Right lobe of liver (tissue), 6 donors: ENCODE measurements at regions not wholly inside any gene's neighbourhood (a gene's known extent, or its start where the extent isn't known, plus 50 kb on each side); places are given as distances from the start of the nearest gene placed in this dataset.

Experiments used
- ATAC-seq, 4 donors: fragments of 200-7000 bp; cut with Tn5 transposase; one replicate each; pipeline ENCODE4 v1.9.1; 2020; ENCODE audit warnings: mild to moderate bottlenecking in 4 of 4, moderate library complexity in 4 of 4
- DNase-seq, 3 donors: peaks; one replicate each; pipeline ENCODE4 v3.0.0-alpha.2; 2020
- H3K27ac ChIP-seq, 3 donors: fragments of 200-600 bp; one replicate each; pipeline ENCODE4 v1.8.0; 2022
- H3K27me3 ChIP-seq, 2 donors: fragments of 200-600 bp; one replicate each; pipeline ENCODE4 v1.8.0; 2022
- H3K36me3 ChIP-seq, 4 donors: fragments of 200-600 bp; sonication (generic) in 1 of 4; one replicate each; pipeline versions ENCODE4 v1.5.1 to v1.8.0; 2017 to 2022; ENCODE audit warnings: control low read depth in 1 of 4
- H3K4me1 ChIP-seq, 4 donors: fragments of 200-600 bp; sonication (generic) in 1 of 4; one replicate each; pipeline versions ENCODE4 v1.5.1 to v1.8.0; 2017 to 2022; ENCODE audit warnings: control low read depth in 1 of 4
- H3K4me3 ChIP-seq, 3 donors: fragments of 200-600 bp; one replicate each; pipeline ENCODE4 v1.8.0; 2022
- H3K9me3 ChIP-seq, 4 donors: fragments of 200-600 bp; sonication (generic) in 1 of 4; one replicate each; pipeline versions ENCODE4 v1.5.1 to v1.8.0; 2017 to 2022; ENCODE audit warnings: control low read depth in 1 of 4
- CTCF ChIP-seq, 4 donors: fragments of 200-600 bp in 3 of 4; fragments of 450-650 bp in 1 of 4; IDR thresholded peaks; one replicate each; pipeline versions ENCODE4 v1.5.1 to v1.8.0; 2016 to 2022; ENCODE audit warnings: antibody characterized with exemption in 4 of 4, mild to moderate bottlenecking in 2 of 4
- POLR2A ChIP-seq: fragments of 450-650 bp; IDR thresholded peaks from one replicate; pipeline ENCODE4 v1.6.1; 2017; ENCODE audit warnings: antibody characterized with exemption, mild to moderate bottlenecking
- WGBS: methylation state at CpG from one replicate; pipeline ENCODE4 v1.1.6; 2018; ENCODE audit warnings: low coverage, low lambda C conversion rate; ENCODE audit not compliant: insufficient coverage; ENCODE audit errors: missing lambda C conversion rate; 5-methylcytosine and 5-hydroxymethylcytosine counted together
- intact Hi-C, 2 donors: fragments of 100-400 bp; cut with DNase I; formaldehyde crosslinking; loops; one replicate each; pipeline versions ENCODE4 v1.11.2 to v1.14.1; 2022
- donor health status: DM: no; HTN: yes; CAD: no.
- donor health status: DM: no; HTN: no; CAD: no.
- donor health status: DM: no; HTN: no; CAD: no.
- donor health status: DM: no; HTN: yes; CAD: no.
- donor health status: DM: no; HTN: yes; CAD: no.

DNA sequence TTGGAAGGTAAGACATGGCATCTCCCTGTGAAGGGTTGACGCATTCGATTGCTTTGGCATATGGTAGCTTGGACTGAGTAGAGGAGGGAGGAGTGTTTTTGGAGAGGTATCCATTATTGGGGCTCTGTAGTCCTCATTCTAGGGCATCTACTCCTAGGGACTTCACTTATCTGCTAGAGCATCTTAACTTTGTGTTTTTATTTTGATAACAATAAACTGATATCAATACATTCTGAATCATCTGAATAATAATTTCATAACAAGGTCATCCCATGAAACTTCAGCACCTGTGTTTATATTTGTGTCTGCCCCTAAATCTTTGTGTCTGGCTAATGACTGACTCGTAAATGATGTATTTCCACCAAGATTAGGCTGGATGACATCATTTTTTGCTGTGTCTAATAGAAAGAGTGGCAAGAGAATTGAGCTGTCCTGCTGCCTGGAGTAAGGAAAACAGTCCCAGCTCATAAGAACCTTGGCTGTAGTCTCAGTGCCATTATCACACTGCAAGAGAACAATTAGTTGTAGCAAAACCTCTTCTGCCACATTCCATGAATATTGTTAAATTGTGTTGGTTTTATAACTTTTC lies 288.5 kb downstream of the PRL start:
- H3K27me3 ChIP-seq, result no peaks in the 10 kb centered on the region
- H3K4me3 ChIP-seq, result no peak overlapping the region
- TF ChIP-seq CTCF (IDR thresholded peaks at IDR 0.05) (no peak), POLR2A (no peak)
- no peak overlapping the region for H3K27ac ChIP-seq
- WGBS, result 53% methylated on average over 3 of the region's 3 CpGs
- H3K36me3 ChIP-seq, result no peaks in the 10 kb centered on the region
- ATAC-seq, result no peak
- H3K4me1 ChIP-seq, result no peaks in the 10 kb centered on the region
- DNase-seq, result no peak
- no peaks in the 10 kb centered on the region for H3K9me3 ChIP-seq
- intact Hi-C loops, result no loop called here

DNA sequence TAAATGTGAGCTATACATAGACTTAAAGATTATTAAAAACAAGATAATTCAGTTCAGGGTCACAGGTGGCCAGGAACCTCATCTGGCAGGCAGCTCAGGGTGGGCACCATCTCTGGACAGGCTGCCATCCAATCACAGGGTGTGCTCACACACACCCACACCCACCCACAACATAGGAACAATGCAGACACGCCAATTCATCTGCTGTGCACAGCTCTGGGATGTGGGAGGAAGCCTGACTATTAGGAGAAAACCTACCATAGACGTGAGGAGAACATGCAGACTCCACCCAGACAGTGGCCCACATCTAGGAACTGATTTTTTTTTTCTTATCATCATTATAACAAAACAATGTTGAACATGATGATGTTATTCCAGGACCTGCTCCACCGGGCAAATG lies 286.7 kb downstream of the PRL start:
- no peak overlapping the region for H3K4me3 ChIP-seq
- TF ChIP-seq POLR2A, result no peak
- no peak for TF ChIP-seq CTCF (IDR thresholded peaks at IDR 0.05)
- DNase-seq (no peak), ATAC-seq (no peak)
- intact Hi-C loops, result no loop called here
- no peak overlapping the region for H3K27ac ChIP-seq
- H3K27me3 ChIP-seq, result no peaks in the 10 kb centered on the region
- H3K36me3 ChIP-seq, result no peaks in the 10 kb centered on the region
- H3K9me3 ChIP-seq, result no peaks in the 10 kb centered on the region
- WGBS, result 57% methylated on average over 3 of the region's 3 CpGs
- no peaks in the 10 kb centered on the region for H3K4me1 ChIP-seq

DNA sequence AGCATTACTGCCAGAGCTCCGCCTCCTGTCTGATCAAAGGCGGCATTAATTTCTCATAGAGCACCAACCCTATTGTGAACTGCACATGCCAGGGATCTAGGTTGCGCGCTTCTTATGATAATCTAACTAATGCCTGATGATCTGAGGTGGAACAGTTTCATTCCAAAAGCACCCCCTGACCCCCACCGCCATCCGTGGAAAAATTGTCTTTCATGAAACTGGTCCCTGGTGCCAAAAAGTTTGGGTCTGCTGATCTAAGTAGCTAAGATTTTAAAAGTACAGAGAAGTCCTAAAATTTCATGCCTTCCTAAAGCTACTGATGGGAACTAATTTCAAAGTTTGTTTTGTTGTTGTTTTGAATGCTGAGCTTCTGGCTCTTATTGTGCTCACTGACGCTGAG lies 281.6 kb downstream of the PRL start:
- Histone ChIP-seq H3K27ac (no peak overlapping the region), H3K9me3 (no peaks in the 10 kb centered on the region), H3K36me3 (no peaks in the 10 kb centered on the region), H3K4me3 (no peak overlapping the region), H3K4me1 (no peaks in the 10 kb centered on the region), H3K27me3 (no peaks in the 10 kb centered on the region)
- intact Hi-C loops, result no loop called here
- ATAC-seq, result no peak
- no peak for DNase-seq
- 70% methylated on average over 2 of the region's 7 CpGs for WGBS
- TF ChIP-seq POLR2A (no peak), CTCF (IDR thresholded peaks at IDR 0.05) (no peak)

DNA sequence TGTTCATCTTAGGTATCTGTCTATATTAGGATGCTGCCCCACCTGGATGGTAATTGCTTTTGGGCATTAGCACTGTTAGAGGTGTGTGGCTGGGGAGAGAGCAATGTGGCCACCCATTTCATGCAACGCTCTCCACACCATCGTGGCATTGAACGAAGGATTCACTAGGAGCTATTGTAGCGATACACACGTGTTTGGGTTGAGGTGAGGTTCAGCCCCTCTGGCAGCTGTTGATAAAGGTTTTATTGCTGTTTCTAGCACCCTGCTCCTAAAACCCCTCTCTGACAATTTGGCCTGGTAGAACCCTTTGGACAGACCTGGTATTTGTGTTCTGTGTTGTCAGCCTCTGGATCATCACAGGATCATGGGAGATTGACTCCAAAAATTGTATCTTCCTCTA lies 280.9 kb downstream of the PRL start:
- ATAC-seq (no peak), DNase-seq (no peak)
- WGBS, result 86% methylated on average over 5 of the region's 5 CpGs
- TF ChIP-seq POLR2A (no peak), CTCF (IDR thresholded peaks at IDR 0.05) (no peak)
- Histone ChIP-seq H3K4me3 (no peak overlapping the region), H3K36me3 (no peaks in the 10 kb centered on the region), H3K27ac (no peak overlapping the region), H3K9me3 (no peaks in the 10 kb centered on the region), H3K27me3 (no peaks in the 10 kb centered on the region), H3K4me1 (no peaks in the 10 kb centered on the region)
- intact Hi-C loops, result no loop called here

DNA sequence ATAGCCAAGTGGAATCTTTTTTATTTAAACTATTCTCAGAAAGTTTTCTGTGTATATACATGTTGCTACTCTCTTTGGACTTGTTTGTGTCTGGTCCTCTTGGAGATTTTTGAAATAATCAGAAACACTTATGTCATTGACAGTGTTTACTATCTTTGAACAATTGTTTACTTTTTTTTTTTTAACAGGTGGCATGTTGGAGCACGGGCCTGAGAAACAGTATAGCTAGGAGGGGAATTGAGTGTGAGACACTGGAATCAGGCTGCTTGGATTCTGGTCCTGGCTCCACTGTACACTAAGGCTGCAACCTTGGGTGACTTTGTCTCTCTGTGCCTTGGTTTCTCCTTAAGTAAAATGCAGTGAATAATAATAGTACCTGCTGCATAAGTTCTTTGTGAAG lies 279.6 kb downstream of the PRL start:
- H3K27ac ChIP-seq, result no peak overlapping the region
- no peaks in the 10 kb centered on the region for H3K9me3 ChIP-seq
- no peaks in the 10 kb centered on the region for H3K36me3 ChIP-seq
- no peak for DNase-seq
- no peaks in the 10 kb centered on the region for H3K4me1 ChIP-seq
- intact Hi-C loops, result no loop called here
- no peak for TF ChIP-seq CTCF (IDR thresholded peaks at IDR 0.05)
- no peak for TF ChIP-seq POLR2A
- WGBS, result 22% methylated on average over 1 of the region's 1 CpG
- H3K4me3 ChIP-seq, result no peak overlapping the region
- no peaks in the 10 kb centered on the region for H3K27me3 ChIP-seq
- no peak for ATAC-seq
